ENCODE measurements at regions not wholly inside any gene's neighbourhood (a gene's known extent, or its start where the extent isn't known, plus 50 kb on each side); places are given as distances from the start of the nearest gene placed in this dataset.

GRCh38 chr10:28075424-28075823 is 76.5 kb upstream of the ODAD2 start:
- no peak for TF ChIP-seq CTCF (IDR thresholded peaks at IDR 0.05)
- Histone ChIP-seq H3K36me3 (peaks cover 38% of the 10 kb centered on the region), H3K9me3 (no peaks in the 10 kb centered on the region), H3K27me3 (no peaks in the 10 kb centered on the region), H3K4me3 (ENCODE audit: low read depth in 1 of 2, low read length in 1 of 2) (no peak overlapping the region), H3K27ac (no peak overlapping the region), H3K4me1 (ENCODE audit: control insufficient read depth in 1 of 2, insufficient read depth in 1 of 2, low read depth in 1 of 2, low read length in 1 of 2) (no peaks in the 10 kb centered on the region)

- Histone ChIP-seq H3K27ac (no peak overlapping the region), H3K4me1 (ENCODE audit: control insufficient read depth in 1 of 2, insufficient read depth in 1 of 2, low read depth in 1 of 2, low read length in 1 of 2) (no peaks in the 10 kb centered on the region), H3K4me3 (ENCODE audit: low read depth in 1 of 2, low read length in 1 of 2) (no peak overlapping the region), H3K9me3 (no peaks in the 10 kb centered on the region), H3K27me3 (no peaks in the 10 kb centered on the region), H3K36me3 (peaks cover 45% of the 10 kb centered on the region)
- TF ChIP-seq CTCF (IDR thresholded peaks at IDR 0.05) = no peak
Observed at GRCh38 chr10:28072573-28072972, 73.7 kb upstream of the ODAD2 start.

- Histone ChIP-seq H3K27ac (no peak overlapping the region), H3K9me3 (no peaks in the 10 kb centered on the region), H3K36me3 (peaks cover 49% of the 10 kb centered on the region), H3K27me3 (no peaks in the 10 kb centered on the region), H3K4me3 (ENCODE audit: low read depth in 1 of 2, low read length in 1 of 2) (no peak overlapping the region), H3K4me1 (ENCODE audit: control insufficient read depth in 1 of 2, insufficient read depth in 1 of 2, low read depth in 1 of 2, low read length in 1 of 2) (no peaks in the 10 kb centered on the region)
- TF ChIP-seq CTCF (IDR thresholded peaks at IDR 0.05) = no peak
Observed at GRCh38 chr10:28060031-28060607, 61.2 kb upstream of the ODAD2 start.

- Histone ChIP-seq H3K27me3 (no peaks in the 10 kb centered on the region), H3K4me3 (ENCODE audit: low read depth in 1 of 2, low read length in 1 of 2) (no peak overlapping the region), H3K27ac (no peak overlapping the region), H3K9me3 (no peaks in the 10 kb centered on the region), H3K36me3 (peaks cover 63% of the 10 kb centered on the region), H3K4me1 (ENCODE audit: control insufficient read depth in 1 of 2, insufficient read depth in 1 of 2, low read depth in 1 of 2, low read length in 1 of 2) (no peaks in the 10 kb centered on the region)
- no peak for TF ChIP-seq CTCF (IDR thresholded peaks at IDR 0.05)
Observed at GRCh38 chr10:28058746-28059145, 59.9 kb upstream of the ODAD2 start.

- Histone ChIP-seq H3K27me3 (no peaks in the 10 kb centered on the region), H3K4me3 (ENCODE audit: low read depth in 1 of 2, low read length in 1 of 2) (no peak overlapping the region), H3K36me3 (peaks cover 63% of the 10 kb centered on the region), H3K9me3 (no peaks in the 10 kb centered on the region), H3K27ac (no peak overlapping the region), H3K4me1 (ENCODE audit: control insufficient read depth in 1 of 2, insufficient read depth in 1 of 2, low read depth in 1 of 2, low read length in 1 of 2) (peaks cover 4 to 5% of the 10 kb centered on the region in 2 experiments)
- TF ChIP-seq CTCF (IDR thresholded peaks at IDR 0.05) = no peak
Observed at GRCh38 chr10:28054228-28054860, 55.5 kb upstream of the ODAD2 start.

All from neutrophil (primary cell).